ENCODE measurements at regions not wholly inside any gene's neighbourhood (a gene's known extent, or its start where the extent isn't known, plus 50 kb on each side); places are given as distances from the start of the nearest gene placed in this dataset.

DNA sequence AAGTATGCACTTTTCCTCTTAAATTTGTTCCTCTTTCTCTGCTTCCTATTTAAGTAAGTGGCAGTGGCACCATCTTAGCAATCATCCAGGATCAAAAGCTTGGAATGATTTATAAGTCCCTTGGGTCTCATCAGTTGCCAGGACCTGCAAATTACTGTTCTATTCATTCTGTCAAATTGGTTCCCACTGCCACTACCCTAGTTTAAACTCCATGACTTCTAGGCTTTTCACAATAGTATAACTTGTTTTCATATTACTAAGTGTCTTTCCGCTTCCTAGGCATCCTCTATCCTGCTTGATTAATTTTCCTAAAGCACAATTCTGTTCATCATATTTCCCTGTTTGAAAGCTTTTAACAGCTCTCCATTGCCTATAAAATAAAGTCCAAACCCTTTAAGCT is 363.9 kb upstream of the MEF2C start:
- DNase-seq (ENCODE audit: low read depth in 2 of 2) = no peak

DNA sequence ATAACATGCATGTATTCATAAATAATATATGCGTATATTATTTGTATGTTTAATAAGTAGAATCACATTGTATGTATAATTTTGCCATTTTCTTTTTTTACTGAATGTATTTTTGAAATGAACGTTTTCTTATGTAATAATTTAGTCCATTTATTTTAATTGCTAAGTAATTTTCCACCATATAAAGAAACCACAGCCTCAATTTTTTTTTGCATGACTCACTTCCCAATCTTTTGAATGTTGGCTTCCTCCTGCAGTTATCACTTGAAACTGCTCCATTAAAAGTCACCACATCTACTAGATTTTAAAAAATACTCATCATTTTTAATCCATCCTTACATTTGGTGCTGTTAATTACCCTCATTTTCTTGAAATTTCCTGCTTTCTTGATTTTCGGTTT is 363.3 kb upstream of the MEF2C start:
- no peak overlapping the region for H3K4me3 ChIP-seq (replicated peaks in 1 of 2; ENCODE audit: low read depth in 2 of 2, low read length in 2 of 2)
- TF ChIP-seq, protein P1, sequence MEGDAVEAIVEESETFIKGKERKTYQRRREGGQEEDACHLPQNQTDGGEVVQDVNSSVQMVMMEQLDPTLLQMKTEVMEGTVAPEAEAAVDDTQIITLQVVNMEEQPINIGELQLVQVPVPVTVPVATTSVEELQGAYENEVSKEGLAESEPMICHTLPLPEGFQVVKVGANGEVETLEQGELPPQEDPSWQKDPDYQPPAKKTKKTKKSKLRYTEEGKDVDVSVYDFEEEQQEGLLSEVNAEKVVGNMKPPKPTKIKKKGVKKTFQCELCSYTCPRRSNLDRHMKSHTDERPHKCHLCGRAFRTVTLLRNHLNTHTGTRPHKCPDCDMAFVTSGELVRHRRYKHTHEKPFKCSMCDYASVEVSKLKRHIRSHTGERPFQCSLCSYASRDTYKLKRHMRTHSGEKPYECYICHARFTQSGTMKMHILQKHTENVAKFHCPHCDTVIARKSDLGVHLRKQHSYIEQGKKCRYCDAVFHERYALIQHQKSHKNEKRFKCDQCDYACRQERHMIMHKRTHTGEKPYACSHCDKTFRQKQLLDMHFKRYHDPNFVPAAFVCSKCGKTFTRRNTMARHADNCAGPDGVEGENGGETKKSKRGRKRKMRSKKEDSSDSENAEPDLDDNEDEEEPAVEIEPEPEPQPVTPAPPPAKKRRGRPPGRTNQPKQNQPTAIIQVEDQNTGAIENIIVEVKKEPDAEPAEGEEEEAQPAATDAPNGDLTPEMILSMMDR (IDR thresholded peaks at IDR 0.05; ENCODE audit: low read depth, low read length) = no peak
- DNase-seq (ENCODE audit: low read depth in 2 of 2) = peak in 1 of 2 donors; percentile 3

More for the DNA sequence above, 363.9 kb upstream of the MEF2C start:
- TF ChIP-seq, protein P1 (IDR thresholded peaks at IDR 0.05; ENCODE audit: low read depth, low read length) = no peak
- no peak overlapping the region for H3K4me3 ChIP-seq (replicated peaks in 1 of 2; ENCODE audit: low read depth in 2 of 2, low read length in 2 of 2)

DNA sequence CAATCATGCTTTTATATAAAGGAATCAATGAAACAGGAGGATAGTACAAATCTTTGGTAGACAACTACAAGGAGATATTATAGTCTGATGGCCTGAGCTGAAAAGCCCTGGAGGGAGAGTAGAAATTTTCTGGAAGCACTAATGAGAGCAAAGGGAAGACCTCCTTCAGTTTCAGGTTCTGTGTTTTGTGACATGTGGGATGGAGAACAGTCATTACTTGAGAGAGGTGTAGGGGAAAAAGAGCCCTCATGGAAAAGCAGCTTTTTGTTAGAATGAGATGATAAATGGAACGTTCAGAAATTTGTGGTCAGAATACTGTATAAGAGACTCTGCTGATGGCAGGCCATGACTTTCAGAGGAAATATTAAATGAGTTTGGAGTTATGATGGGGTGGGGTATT is 360.6 kb upstream of the MEF2C start:
- no peak for DNase-seq (ENCODE audit: low read depth in 2 of 2)
- H3K4me3 ChIP-seq (replicated peaks in 1 of 2; ENCODE audit: low read depth in 2 of 2, low read length in 2 of 2) = no peak overlapping the region
- TF ChIP-seq, protein P1 (IDR thresholded peaks at IDR 0.05; ENCODE audit: low read depth, low read length) = no peak

DNA sequence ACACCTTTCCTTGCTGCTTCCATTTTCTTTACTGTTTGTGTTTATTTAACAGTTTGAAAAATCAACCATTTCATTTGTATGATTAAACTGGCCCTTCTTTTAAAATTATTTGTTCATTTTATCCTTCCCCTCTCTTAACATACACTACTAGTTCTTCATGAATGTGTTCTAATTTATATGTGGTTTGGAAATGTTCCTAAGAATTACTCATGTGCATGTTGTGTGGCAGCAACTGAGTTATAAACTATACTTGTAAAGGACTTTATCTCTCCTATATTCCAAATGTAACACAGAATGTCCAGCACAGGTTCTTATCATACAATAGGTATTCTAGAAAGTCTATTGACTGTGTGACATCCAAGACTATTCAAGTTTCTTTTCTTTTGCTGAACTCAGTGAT is 358.2 kb upstream of the MEF2C start:
- H3K4me3 ChIP-seq (replicated peaks in 1 of 2; ENCODE audit: low read depth in 2 of 2, low read length in 2 of 2) = no peak overlapping the region
- DNase-seq (ENCODE audit: low read depth in 2 of 2) = peak; percentile 7 to 41
- TF ChIP-seq, protein P1 (IDR thresholded peaks at IDR 0.05; ENCODE audit: low read depth, low read length) = no peak

DNA sequence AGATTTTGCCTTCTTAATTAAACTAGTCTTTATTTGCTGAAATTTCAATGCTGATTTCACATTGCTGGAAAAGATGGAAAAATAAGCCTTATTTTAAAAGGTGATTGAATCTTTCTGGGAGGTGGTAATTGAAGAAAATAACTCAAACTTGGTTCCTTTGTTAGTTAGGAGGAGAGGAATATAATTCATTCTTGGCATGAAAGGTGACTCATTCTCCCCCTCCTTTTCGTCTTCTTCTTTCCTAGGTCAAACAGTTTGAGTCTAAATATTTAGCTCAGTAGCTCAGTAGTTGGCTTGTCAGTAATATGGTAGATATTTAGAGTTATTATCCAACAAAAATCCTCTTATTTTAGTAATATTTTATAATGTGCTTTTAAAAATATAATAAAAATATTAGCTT is 353.9 kb upstream of the MEF2C start:
- no peak for DNase-seq (ENCODE audit: low read depth in 2 of 2)
- TF ChIP-seq, protein P1 (IDR thresholded peaks at IDR 0.05; ENCODE audit: low read depth, low read length) = no peak
- H3K4me3 ChIP-seq (replicated peaks in 1 of 2; ENCODE audit: low read depth in 2 of 2, low read length in 2 of 2) = no peak overlapping the region

DNA sequence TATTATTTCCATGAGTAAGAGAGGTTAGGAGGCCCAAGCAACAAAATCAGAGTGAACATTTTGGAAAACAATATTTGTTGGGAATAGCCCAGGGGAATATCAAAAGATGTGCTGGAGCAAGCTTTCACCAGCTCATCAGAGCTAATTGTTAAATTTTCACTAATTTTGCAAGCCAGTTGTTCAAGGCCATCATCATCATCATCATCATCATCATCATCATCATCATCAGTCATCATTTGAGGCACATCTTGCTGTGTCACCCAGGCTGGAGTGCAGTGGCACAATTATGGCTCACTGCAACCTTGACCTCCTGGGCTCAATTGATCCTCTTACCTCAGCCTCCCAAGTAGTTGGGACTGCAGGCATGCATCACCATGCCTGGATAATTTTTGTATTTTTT is 350.5 kb upstream of the MEF2C start:
- no peak overlapping the region for H3K4me3 ChIP-seq (replicated peaks in 1 of 2; ENCODE audit: low read depth in 2 of 2, low read length in 2 of 2)
- TF ChIP-seq, protein P1 (IDR thresholded peaks at IDR 0.05; ENCODE audit: low read depth, low read length) = no peak
- no peak for DNase-seq (ENCODE audit: low read depth in 2 of 2)

DNA sequence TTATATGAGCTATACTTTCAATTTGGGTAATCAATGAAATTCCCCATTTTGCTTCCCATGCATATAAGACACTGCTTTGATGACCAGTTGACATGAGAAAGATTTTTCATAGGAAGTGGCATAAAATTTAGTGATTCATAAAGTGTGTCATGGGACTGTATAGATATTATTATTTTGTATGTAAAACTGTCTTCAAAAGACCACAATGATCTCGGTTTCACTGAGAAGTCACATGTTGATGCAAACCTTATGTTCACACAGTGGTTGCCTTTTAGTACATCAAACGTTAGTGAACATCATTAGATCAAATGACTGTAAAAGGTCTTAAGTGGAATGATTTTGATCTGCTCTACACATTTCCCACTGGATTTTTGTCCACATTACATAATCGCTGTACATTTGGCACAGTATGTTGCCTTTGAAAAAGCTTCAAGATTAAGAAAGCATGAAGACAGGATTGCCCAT is 349.2 kb upstream of the MEF2C start:
- TF ChIP-seq, protein P1 (IDR thresholded peaks at IDR 0.05; ENCODE audit: low read depth, low read length) = no peak
- no peak for DNase-seq (ENCODE audit: low read depth in 2 of 2)
- no peak overlapping the region for H3K4me3 ChIP-seq (replicated peaks in 1 of 2; ENCODE audit: low read depth in 2 of 2, low read length in 2 of 2)

All from cardiac fibroblast (primary cell).